GM13976 (cell line): ENCODE measurements at regions not wholly inside any gene's neighbourhood (a gene's known extent, or its start where the extent isn't known, plus 50 kb on each side); places are given as distances from the start of the nearest gene placed in this dataset.

ENCODE experiments used
- DNase-seq: peaks from one replicate; pipeline ENCODE4 v3.0.0; 2012; ENCODE audit warnings: low spot score
- in situ Hi-C: fragments of 300-500 bp; cut with MboI; formaldehyde crosslinking; loops from one replicate; pipeline ENCODE4 v1.12.0; 2022; ENCODE audit warnings: low sequenced_read_pairs, mixed read lengths, inconsistent platforms; ENCODE audit not compliant: unreplicated experiment
- TF ChIP-seq, protein P1 (sequence below): IDR thresholded peaks from 2 replicates; pipeline ENCODE4 v1.5.1; 2012; ENCODE audit warnings: borderline replicate concordance, mild to moderate bottlenecking; ENCODE audit not compliant: insufficient read depth; ENCODE audit errors: extremely low read depth, missing control alignments, control extremely low read depth

DNA sequence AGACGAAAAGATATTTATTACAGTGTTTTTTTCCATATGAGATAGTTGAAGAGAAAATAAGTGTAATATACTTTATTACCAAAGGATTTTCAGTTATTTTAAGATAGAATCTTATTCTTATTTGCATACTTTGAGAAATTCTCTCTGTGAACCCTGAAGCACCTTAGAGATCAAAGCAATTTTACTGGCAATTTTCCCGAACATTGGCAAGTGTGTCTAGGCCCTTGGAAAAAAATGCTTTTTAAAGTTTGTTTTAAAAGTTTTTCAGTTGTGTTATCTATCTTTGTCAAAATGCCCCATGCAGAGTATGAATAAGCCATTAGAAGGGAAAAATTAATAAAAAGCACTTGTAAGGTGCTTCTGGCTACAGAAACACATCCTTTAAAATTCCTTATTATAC is 276.8 kb upstream of the HSF2 start:
- in situ Hi-C loops, result no loop called here
- TF ChIP-seq, protein P1, sequence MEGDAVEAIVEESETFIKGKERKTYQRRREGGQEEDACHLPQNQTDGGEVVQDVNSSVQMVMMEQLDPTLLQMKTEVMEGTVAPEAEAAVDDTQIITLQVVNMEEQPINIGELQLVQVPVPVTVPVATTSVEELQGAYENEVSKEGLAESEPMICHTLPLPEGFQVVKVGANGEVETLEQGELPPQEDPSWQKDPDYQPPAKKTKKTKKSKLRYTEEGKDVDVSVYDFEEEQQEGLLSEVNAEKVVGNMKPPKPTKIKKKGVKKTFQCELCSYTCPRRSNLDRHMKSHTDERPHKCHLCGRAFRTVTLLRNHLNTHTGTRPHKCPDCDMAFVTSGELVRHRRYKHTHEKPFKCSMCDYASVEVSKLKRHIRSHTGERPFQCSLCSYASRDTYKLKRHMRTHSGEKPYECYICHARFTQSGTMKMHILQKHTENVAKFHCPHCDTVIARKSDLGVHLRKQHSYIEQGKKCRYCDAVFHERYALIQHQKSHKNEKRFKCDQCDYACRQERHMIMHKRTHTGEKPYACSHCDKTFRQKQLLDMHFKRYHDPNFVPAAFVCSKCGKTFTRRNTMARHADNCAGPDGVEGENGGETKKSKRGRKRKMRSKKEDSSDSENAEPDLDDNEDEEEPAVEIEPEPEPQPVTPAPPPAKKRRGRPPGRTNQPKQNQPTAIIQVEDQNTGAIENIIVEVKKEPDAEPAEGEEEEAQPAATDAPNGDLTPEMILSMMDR, result no peak
- no peak for DNase-seq

DNA sequence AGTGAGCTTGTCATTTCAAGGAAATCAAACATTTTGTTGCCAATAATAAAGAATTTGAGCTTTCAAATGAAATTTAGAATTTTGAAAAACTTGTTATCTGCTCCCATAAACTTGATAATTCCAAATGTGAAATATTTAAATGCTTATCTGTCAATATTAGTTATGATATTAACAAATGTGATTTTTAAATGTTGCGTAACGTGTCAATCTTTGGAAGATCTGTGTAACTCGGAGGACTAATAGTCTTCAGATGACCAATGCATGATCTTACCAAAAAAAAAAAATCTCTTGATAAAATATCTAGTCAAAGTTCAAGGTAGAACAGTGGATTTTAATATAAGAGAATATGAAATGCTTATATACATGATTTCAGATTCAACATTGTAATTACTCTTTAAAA is 274.5 kb upstream of the HSF2 start:
- in situ Hi-C loops, result no loop called here
- TF ChIP-seq, protein P1, result no peak
- DNase-seq, result no peak

DNA sequence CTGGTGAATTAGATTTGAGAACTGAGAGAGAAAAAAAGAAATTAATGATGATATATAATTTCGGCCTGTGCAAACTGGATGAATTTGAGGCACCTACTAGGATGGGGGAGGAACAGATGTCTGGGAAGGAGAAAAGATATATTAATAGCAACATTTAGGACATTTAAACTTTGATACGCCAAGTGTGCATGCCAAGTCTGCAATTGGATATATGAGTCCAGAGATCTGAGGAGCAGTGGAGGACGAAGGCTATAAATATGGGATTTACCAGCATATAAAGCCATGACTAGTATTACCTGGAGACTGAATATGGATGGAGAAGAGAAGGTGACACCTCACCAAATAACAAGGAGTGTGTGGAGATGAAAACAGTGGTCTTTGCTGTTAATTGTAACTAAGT is 272.6 kb upstream of the HSF2 start:
- no peak for DNase-seq

DNA sequence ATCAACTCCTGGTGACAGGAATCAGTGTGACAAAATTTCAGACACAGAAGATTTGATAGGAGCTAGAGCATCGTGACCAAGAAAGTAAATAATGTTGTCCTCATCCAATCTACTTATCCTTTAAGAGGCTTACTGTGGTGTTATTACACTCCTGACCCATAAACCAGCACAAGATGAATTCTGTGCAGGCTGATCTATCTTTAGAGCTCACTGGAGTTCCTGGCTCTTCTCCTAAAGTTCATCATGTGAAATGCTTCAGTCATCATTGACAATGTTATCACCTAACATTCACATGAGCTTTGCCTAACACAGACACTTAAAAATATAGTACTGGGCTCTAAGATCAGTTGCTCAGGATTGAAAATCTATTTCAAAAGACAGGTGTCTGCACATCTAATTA is 271.0 kb upstream of the HSF2 start:
- TF ChIP-seq, protein P1, result no peak
- in situ Hi-C loops, result no loop called here
- no peak for DNase-seq

More for the DNA sequence above, 272.6 kb upstream of the HSF2 start:
- in situ Hi-C loops, result no loop called here
- TF ChIP-seq, protein P1, result no peak

DNA sequence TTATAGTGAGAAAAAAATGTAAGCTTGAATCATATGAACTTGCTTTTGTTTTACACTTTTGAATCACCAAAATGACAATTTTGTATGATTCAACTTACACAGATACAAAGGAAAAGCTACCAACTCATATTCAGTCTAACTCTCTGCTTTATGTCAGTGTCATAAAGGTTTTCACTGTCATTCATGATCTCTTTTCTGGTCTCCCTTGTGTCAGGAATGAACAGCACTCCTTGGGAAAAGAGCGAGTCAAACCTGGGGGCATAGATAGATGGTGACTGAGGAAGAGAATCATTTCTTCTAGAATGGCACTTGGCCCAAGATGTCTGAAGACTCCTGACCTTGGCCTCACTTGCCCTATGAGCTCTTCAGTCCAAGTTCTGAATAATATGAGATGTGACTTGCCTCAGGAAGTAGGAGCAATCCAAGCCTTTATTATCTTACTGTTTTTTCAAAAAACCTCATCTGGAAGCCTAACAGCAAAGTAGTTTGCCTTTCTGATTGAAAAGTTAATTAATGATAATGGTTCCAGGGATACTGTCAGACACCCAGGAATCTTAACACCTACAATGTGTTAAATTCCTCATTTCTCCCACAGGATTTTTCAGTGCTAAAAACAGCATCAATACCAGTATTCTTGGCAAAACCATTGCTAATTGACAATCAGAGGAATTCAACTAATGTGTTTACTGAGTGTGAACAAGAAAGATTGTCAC is 270.0 kb upstream of the HSF2 start:
- in situ Hi-C loops, result no loop called here
- DNase-seq, result no peak
- TF ChIP-seq, protein P1, result no peak

DNA sequence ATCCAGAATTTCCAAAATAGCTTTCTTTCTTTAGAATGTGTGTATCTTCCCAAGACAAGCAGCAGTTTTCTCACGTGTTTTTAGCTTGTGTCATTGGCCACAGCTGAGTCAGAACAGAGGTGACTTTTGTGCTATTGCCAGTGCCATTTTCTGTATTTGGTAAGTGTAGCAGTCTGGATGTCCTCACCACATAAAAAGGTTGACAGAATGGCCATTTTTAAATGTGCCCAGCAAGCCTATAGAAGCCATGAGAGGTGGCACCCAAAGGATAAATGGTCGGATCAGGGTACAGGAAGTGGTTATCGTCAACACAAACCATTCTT is 269.5 kb upstream of the HSF2 start:
- TF ChIP-seq, protein P1, result no peak

DNA sequence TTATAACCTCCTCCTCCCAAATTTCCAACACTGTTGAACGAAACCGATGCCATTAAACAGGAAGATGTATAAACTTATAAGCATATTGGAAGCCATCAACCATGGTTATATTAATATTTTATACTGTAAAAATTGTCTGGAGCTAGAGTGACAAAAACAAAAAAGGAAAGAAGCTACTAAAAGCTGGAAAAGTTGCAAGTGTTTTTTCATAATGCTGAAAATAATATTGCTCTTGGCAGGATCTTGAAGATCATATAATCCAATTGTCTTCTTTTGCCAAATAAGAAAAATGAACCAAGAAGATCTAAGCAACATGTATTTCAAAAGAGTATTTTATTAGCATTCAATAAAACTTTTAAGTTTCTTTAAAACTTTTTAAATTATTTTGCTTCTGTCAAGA is 268.9 kb upstream of the HSF2 start:
- in situ Hi-C loops, result no loop called here
- TF ChIP-seq, protein P1, result no peak
- DNase-seq, result no peak

More for the DNA sequence above, 269.5 kb upstream of the HSF2 start:
- no peak for DNase-seq
- in situ Hi-C loops, result no loop called here
